GM13976 (cell line): ENCODE measurements at regions not wholly inside any gene's neighbourhood (a gene's known extent, or its start where the extent isn't known, plus 50 kb on each side); places are given as distances from the start of the nearest gene placed in this dataset.

Experiments used
- DNase-seq: peaks from one replicate; pipeline ENCODE4 v3.0.0; 2012; ENCODE audit warnings: low spot score
- CTCF ChIP-seq: IDR thresholded peaks from 2 replicates; pipeline ENCODE4 v1.5.1; 2012; ENCODE audit warnings: borderline replicate concordance, mild to moderate bottlenecking; ENCODE audit not compliant: insufficient read depth; ENCODE audit errors: extremely low read depth, missing control alignments, control extremely low read depth
- in situ Hi-C: fragments of 300-500 bp; cut with MboI; formaldehyde crosslinking; loops from one replicate; pipeline ENCODE4 v1.12.0; 2022; ENCODE audit warnings: low sequenced_read_pairs, mixed read lengths, inconsistent platforms; ENCODE audit not compliant: unreplicated experiment

GRCh38 chr2:172377408-172377807 is 50.0 kb upstream of the ITGA6 start:
- DNase-seq: no peak
- in situ Hi-C loops: no loop called here
- no peak for TF ChIP-seq CTCF
